Endodermal cell (in vitro differentiated cells): ENCODE measurements at regions not wholly inside any gene's neighbourhood (a gene's known extent, or its start where the extent isn't known, plus 50 kb on each side); places are given as distances from the start of the nearest gene placed in this dataset.

Experiments used
- DNase-seq: peaks from one replicate; pipeline ENCODE4 v3.0.0-alpha.2; 2017
- H3K27ac ChIP-seq: 2 replicates; pipeline ENCODE4 v1.5.1; 2013; ENCODE audit warnings: mild to moderate bottlenecking, low read depth, low read length, moderate library complexity
- H3K27me3 ChIP-seq: 2 replicates; pipeline ENCODE4 v1.6.1; 2013; ENCODE audit warnings: mild to moderate bottlenecking, low read length, moderate library complexity; ENCODE audit not compliant: insufficient read depth, control insufficient read depth, poor library complexity, severe bottlenecking
- H3K36me3 ChIP-seq: 2 replicates; pipeline ENCODE4 v1.7.0; 2013; ENCODE audit warnings: mild to moderate bottlenecking, low read length, moderate library complexity; ENCODE audit not compliant: control insufficient read depth, insufficient read depth
- H3K4me1 ChIP-seq: one replicate; pipeline ENCODE4 v1.7.0; 2013; ENCODE audit warnings: low read length; ENCODE audit not compliant: control insufficient read depth, insufficient read depth
- H3K4me3 ChIP-seq: 2 replicates; pipeline ENCODE4 v1.5.1; 2013; ENCODE audit warnings: mild to moderate bottlenecking, low read length, moderate library complexity
- H3K9ac ChIP-seq: 2 replicates; pipeline ENCODE4 v1.6.1; 2013; ENCODE audit warnings: mild to moderate bottlenecking, low read length, moderate library complexity; ENCODE audit not compliant: poor library complexity, severe bottlenecking; ENCODE audit errors: extremely low read depth
- H3K9me3 ChIP-seq: 2 replicates; pipeline ENCODE4 v1.6.1; 2013; ENCODE audit warnings: mild to moderate bottlenecking, low read length, moderate library complexity; ENCODE audit not compliant: control insufficient read depth
- H3K27ac Mint-ChIP-seq: 2 replicates; pipeline ENCODE4 v1.8.0; 2020; ENCODE audit warnings: mixed read lengths
- H3K27me3 Mint-ChIP-seq: 2 replicates; pipeline ENCODE4 v1.8.0; 2021; ENCODE audit warnings: mild to moderate bottlenecking, mixed read lengths; ENCODE audit not compliant: insufficient read depth
- H3K36me3 Mint-ChIP-seq: 2 replicates; pipeline ENCODE4 v1.8.0; 2020; ENCODE audit warnings: low read depth, mixed read lengths
- H3K4me1 Mint-ChIP-seq: 2 replicates; pipeline ENCODE4 v1.8.0; 2020; ENCODE audit warnings: mixed read lengths
- H3K4me3 Mint-ChIP-seq: 2 replicates; pipeline ENCODE4 v1.8.0; 2020; ENCODE audit warnings: mild to moderate bottlenecking, moderate library complexity, mixed read lengths
- H3K9me3 Mint-ChIP-seq: 2 replicates; pipeline ENCODE4 v1.8.0; 2020; ENCODE audit warnings: mild to moderate bottlenecking, mixed read lengths
- CTCF ChIP-seq: fragments of 200-600 bp; sonication (generic); conservative IDR thresholded peaks from 2 replicates; pipeline ENCODE4 v1.5.0; 2021; ENCODE audit warnings: antibody characterized with exemption, mild to moderate bottlenecking
- WGBS, 2 experiments: methylation state at CpG; one replicate each; pipeline versions ENCODE4 v1.1.5 to v1.1.7; 2013; ENCODE audit warnings: missing lambda C conversion rate in 2 of 2, mixed read lengths in 1 of 2; ENCODE audit not compliant: insufficient coverage in 1 of 2, insufficient read length in 1 of 2; 5-methylcytosine and 5-hydroxymethylcytosine counted together

- no peak overlapping the region for H3K4me3 ChIP-seq
- Mint-ChIP-seq H3K36me3 (no peaks in the 10 kb centered on the region), H3K27ac (no peak overlapping the region)
These were observed 608.4 kb downstream of the LRFN5 start for GRCh38 chr14:42214981-42215491.

GRCh38 chr14:42200957-42201356 lies 594.3 kb downstream of the LRFN5 start:
- H3K27me3 ChIP-seq: no peaks in the 10 kb centered on the region
- no peaks in the 10 kb centered on the region for H3K9me3 ChIP-seq
- 86% methylated on average over 2 of the region's 2 CpGs; no CpG with 5 or more reads in 1 of the 2 experiments for WGBS, 2 experiments
- H3K4me3 ChIP-seq: no peak overlapping the region
- Mint-ChIP-seq H3K27ac (no peak overlapping the region), H3K9me3 (peaks cover 7% of the 10 kb centered on the region), H3K36me3 (no peaks in the 10 kb centered on the region), H3K4me3 (no peak overlapping the region), H3K27me3 (no peaks in the 10 kb centered on the region), H3K4me1 (no peaks in the 10 kb centered on the region)
- H3K36me3 ChIP-seq: no peaks in the 10 kb centered on the region
- H3K4me1 ChIP-seq: no peaks in the 10 kb centered on the region
- DNase-seq: no peak
- no peak overlapping the region for H3K27ac ChIP-seq
- H3K9ac ChIP-seq: no peak overlapping the region
- TF ChIP-seq CTCF: peak; percentile 30

More at GRCh38 chr14:42214981-42215491, 608.4 kb downstream of the LRFN5 start:
- H3K9ac ChIP-seq: no peak overlapping the region
- no peak for TF ChIP-seq CTCF
- Mint-ChIP-seq H3K9me3 (no peaks in the 10 kb centered on the region), H3K4me1 (no peaks in the 10 kb centered on the region), H3K27me3 (no peaks in the 10 kb centered on the region), H3K4me3 (no peak overlapping the region)
- H3K36me3 ChIP-seq: no peaks in the 10 kb centered on the region
- H3K27me3 ChIP-seq: no peaks in the 10 kb centered on the region
- no peaks in the 10 kb centered on the region for H3K4me1 ChIP-seq
- no peaks in the 10 kb centered on the region for H3K9me3 ChIP-seq
- no peak overlapping the region for H3K27ac ChIP-seq
- no peak for DNase-seq

GRCh38 chr14:42198010-42198409 lies 591.3 kb downstream of the LRFN5 start:
- Mint-ChIP-seq H3K36me3 (no peaks in the 10 kb centered on the region), H3K4me3 (no peak overlapping the region), H3K9me3 (no peaks in the 10 kb centered on the region), H3K27ac (no peak overlapping the region), H3K27me3 (no peaks in the 10 kb centered on the region), H3K4me1 (peaks cover under 1% of the 10 kb centered on the region)
- DNase-seq: no peak
- no peak overlapping the region for H3K27ac ChIP-seq
- H3K9me3 ChIP-seq: no peaks in the 10 kb centered on the region
- H3K36me3 ChIP-seq: no peaks in the 10 kb centered on the region
- H3K4me3 ChIP-seq: no peak overlapping the region
- H3K27me3 ChIP-seq: no peaks in the 10 kb centered on the region
- no peak for TF ChIP-seq CTCF
- H3K9ac ChIP-seq: no peak overlapping the region
- WGBS, 2 experiments: 75 to 86% methylated on average over 3 of the region's 3 CpGs
- no peaks in the 10 kb centered on the region for H3K4me1 ChIP-seq
